ENCODE measurements at regions not wholly inside any gene's neighbourhood (a gene's known extent, or its start where the extent isn't known, plus 50 kb on each side); places are given as distances from the start of the nearest gene placed in this dataset.
A peak's percentile ranks its signal among the peaks of the same experiment; 100 is the strongest.

DNA sequence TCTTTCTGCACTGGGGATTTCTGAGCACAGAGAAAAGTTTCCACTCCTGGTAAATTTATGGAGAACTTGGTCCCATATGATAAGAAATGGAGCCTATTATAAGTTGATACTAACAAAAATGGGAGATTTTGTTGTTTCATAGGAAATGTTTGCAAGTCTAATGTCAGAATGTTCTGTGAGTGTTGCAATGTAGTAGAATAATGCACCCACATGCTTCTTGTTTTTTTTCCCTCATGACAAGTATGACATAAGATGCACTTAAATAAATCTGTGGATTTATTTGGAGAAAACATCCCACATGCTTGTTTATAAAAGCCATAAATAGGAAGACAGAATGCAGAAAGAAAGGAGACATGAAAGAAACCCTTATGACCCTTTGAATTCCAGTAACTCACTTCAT is 50.8 kb upstream of the KCNJ6 start:
- DNase-seq, result peak; percentile 7

DNA sequence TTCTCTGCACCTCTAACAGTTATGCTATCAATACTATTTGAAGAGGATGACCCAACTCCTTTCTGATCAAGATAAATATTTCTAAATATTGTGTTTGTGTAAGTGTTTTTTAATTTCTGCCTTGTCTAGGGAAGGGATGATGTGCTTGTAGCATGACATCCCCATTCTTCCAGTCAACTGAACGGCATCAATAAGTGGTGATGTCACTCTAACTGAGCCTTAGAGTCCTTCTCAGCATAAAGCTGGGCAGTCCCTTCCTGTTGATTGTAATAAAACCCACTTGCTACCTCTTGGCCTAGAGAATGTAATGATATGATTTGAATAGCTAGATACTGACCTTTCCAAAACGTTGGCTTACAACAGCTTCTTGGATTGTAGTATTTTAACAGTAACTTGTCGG is 52.5 kb upstream of the KCNJ6 start:
- no peak for DNase-seq

DNA sequence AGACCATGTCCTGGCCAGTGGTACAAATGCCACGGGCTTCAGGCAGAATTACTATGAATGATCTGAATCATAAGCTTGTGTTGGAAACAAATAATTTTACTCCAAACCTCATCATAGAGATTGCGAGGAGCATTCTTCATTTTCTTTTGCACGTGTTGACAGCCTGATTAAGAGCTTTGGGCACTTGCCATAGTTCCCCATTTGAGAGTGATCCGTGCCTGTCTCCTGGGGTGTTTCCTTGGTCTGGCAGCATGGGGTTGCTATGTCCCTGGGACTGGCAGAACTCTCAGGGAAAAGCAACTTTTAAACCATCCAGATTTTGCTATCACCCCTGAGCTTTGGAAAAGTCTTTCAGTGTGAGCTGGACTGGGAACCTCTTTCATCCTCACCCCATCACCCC is 54.3 kb upstream of the KCNJ6 start:
- DNase-seq, result no peak

DNA sequence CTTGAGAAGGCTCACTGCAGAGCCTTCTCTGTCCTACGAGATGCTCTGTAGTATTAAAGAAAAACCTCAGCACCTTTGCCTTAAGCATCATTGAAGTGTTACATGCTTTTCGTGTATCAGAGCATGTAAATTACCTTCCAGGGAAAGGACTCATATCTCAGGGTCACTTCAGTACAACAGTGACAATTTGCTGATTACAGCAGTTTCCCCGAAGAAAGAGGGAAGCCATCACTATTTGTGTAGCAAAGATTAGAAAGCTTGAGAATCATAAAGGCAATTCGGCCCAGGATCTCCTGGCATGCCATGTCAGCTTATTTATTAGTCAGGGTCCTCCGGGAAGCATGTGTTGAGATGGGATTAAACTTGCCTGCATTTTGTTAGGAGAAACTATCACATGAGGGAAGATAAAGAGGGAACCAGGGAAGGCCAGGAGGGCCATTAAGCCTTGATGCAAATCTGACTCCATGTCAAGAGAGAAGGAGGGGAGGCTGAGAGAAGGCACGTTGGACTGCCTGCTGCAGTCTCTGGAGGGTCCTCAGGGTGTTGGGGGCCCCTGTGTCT is 55.2 kb upstream of the KCNJ6 start:
- no peak for DNase-seq

DNA sequence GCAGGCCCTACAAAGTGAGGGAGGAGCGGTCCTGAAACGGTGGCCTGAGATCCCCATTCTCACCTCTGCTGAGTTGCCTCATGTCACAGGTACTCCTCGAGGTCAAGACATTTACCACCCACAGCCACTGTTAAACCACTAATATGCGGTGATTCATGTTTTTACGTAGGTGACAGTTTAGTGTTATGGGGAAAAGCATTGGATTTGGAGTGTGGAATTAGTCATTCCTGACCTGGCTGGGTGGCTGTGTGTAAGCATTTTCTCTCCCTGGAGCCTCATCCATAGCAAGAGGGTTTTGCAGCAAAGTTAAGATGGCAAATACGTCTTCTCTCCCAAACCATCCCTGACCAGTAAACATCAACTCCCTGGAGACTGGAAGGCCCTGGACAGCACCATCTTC is 57.8 kb upstream of the KCNJ6 start:
- DNase-seq, result no peak

DNA sequence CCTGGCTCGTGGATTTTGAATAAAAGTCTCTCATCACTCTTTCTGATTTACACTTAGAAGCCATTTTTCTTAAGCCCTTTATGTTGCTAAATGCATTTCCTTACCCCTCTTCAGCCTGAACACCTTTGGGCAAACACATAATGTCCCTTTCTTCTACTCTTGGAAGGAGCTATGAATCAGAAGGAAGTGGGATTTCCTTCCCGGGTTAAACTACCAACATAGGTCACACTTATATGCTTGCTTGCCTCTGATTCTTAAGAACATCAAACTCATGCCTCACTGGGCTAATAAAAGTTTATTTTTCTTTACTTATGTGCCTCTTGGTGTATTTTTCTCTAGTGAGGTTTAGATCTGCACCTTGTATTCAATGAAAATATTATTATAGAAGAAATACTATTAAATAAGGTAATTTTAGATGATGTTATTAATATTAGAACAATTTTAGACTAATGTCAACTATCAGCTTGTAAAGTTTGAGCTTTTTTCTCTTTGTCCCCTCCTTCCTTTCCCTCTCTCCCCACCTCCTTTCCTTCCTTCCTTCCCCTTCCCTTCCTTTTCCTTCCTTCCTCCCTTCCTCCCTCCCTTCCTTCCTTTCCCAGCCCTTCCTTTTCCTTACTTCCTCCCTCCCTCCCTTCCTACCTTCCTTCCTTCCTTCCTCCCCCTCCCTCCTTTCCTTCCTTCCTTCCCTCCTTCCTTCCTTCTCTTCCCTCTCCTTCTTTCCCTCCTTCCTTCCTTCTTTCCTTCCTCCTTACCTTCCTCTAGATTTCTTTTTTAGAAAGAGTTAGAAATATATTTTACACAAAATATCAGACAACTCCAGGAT is 66.5 kb upstream of the KCNJ6 start:
- no peak for DNase-seq

DNA sequence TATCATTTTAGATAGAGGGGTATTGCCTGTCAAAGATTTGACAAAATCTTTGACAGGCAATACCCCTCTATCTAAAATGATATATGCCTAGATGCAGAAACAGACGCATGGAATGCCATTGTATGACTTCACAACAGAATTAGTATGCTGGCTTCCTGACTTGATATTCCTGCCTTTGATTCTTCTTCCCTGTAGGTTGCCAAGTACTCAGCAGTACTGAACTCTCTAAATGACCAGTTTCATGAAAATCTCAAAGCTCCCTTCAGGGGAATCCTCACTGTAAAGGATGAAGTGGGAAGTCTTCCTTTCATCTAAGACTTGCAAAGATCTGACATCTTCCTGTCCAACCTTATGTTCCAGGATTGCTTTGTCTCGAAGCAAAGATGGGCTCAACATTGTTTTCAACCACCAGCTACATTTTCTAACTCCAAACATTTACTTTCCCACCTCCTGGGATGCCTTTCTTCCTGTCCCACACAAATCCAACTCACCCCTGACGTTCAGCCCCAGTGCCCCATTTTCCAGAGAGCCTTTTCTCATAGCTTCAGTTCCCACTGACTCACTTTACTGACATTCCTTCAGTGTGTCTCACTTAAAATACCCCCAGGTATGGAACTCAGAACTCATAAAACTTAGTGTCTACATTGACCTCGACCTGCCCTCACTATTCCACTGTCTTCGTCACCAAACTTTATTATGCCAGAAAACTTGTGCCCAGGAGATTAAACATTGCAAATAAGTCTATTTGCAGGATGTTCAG is 67.3 kb upstream of the KCNJ6 start:
- no peak for DNase-seq

DNA sequence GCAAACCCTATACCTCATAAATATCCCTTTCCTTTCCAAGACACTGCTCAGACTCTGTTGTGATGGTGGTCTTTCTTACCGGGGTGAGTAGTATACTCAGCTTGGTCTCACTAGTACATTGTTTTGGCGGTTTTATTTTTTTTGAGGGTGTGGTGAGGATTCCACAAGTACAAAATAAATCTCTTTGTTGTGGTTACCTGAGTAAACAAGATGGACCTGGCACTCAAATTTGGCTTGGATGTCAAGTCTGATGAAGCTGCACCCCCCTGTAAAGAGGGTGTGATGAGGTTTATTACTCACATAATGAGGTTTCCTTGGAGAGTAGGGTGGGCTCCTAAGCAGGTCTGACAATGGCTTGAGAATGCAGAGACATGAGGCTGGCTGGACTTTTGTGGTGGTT is 68.2 kb upstream of the KCNJ6 start:
- DNase-seq, result no peak

DNA sequence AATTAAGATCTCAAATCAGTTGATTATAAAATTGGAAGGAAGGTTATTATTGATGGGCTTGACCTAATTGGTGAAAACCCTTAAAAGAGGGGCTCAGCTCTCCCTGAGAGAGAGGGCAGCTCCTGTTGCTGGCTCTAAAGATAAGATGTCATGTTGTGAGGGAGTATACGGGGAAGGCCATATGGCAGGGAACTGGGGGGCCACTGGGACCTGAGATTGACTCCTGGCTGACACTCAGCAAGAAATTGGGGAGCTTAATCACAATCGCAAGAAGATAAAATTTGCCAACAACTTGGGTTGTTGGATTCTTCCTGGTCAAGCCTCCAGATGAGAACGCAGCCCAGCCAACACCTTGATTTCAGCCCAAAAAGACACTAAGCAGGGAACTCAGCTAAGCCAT is 69.7 kb upstream of the KCNJ6 start:
- no peak for DNase-seq

DNA sequence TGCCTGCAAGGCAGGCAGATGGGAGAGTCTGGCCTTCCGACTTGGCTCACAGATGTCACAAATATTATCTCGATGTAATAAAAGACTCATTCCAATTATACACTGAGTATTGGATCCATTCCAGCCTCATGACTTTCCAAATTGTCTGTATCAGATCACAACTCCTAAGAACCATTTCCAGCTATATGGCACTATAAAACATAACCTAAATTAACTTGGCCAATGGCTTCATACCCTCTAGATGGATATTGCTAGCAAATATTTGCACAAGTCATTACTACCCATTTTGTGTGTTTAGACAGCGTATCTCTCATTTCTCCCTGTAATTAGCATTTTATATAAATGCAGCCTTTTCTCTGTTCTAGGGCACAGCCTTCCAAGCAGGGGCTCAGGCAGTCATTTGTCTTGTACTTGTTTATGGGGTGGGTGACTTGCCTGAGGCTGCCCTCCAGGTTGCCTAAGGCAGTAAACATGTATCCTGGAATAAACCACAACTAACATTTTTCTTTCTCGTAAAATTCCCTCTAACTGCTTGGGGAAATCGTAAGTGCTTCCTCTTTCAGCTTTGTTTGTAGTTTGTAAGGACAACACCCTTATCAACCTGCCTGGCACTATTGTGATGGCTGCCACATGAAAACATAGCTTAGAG is 70.6 kb upstream of the KCNJ6 start:
- no peak for DNase-seq

DNA sequence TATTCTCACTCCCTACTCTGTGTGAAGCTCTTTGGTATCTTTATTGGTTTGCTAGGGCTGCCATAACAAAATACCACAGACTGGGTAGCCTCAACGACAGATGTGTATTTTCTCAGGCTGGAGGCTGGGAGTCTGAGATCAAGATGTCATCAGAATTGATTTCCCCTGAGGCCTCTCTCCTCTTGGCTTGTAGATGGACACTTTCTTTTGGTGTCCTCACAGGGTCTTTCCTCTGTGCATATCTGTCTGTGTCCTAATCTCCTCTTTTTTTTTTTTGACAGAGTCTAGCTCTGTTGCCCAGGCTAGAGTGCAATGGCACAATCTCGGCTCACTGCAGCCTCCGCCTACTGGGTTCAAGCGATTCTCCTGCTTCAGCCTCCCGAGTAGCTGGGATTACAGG is 71.4 kb upstream of the KCNJ6 start:
- DNase-seq, result no peak

DNA sequence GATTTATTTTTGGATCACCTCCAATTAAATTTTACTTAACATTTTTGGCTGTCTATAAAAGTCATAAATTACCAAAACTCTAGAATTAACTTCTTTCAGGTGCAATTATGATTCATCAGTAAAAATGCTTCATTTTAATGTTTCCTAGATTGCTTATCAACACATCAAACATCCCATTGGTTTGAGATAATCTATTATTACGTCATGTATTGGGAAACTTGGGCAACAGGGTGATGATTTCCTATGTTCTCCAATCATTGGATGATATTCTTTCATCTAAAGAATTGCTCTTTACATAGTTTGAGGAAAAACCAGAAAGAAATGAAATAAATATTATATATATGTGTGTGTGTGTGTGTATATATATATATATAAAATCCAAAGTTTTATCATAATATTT is 76.8 kb upstream of the KCNJ6 start:
- no peak for DNase-seq

DNA sequence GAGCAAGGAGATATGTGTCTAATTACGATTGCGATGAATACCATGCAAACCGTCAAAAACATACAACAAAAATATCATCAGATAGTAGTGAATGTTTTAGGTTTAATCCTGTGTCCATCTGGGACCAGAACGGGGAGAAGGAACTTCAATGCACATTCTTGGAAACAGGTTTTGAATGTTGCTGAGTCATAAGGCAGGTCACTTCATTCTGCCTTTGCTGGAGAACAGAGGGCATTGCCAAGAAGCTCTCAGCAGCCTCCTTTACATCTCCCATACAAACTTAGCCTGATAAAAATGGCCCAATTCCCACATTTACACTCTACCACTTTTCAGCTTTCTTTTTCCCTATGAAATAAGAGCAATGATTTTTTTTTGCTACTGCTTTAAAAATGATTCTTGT is 78.0 kb upstream of the KCNJ6 start:
- no peak for DNase-seq

DNA sequence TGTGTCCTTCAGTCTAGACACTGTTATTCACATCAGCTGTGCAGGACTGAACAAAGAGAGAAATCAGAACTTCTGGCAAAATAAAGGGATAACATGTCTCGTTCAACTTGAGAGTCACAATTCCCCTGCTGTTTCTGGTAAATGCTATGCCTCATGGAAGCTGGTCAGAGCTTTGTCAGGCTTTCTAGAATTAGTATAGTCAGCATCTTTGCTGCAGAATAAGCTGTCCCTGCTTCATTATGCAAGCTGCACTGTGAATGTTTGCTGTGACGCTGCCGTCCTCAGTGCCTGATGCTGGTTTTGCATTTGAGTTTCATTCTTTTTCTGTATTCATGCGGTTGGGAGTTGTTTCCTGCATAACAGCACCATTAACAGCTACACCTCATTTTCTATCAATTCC is 96.4 kb upstream of the KCNJ6 start:
- no peak for DNase-seq

DNA sequence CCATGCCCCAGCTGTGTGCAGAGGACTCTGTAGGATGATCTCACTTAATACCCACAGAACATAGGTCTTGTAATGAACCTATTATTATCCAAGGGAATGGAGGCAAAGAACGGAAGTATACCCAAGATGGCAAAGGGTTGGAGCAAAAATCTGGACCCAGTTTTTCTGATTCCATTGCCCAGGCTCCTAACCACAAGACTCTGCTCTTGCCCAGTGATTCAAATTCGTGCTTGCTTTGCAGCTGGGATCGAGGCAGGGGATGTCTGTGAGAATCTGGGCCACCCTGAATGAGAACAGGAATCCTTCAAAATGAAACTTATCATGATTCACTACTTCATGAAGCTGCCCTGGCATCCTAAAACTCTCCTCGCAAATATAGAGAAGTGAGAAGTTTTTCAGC is 97.5 kb upstream of the KCNJ6 start:
- DNase-seq, result no peak

DNA sequence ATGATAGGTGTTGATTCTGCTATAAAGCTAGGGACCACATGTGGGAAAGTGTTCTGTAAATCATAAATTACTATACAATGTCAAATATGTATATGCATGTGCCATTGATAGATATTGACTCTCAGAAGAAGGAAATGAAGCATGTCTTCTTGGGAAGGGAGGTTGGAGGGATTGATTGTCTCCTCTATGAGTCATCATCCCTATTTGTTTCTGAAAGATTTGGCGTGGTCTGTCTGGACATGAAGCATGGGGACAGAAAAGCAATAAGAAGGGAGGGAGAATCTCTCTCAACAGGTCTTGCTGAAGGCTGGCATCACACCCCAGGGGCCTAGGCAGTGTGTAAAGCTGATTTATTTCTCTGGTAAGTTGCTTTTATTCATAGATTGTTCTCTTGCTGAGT is 98.0 kb upstream of the KCNJ6 start:
- no peak for DNase-seq

DNA sequence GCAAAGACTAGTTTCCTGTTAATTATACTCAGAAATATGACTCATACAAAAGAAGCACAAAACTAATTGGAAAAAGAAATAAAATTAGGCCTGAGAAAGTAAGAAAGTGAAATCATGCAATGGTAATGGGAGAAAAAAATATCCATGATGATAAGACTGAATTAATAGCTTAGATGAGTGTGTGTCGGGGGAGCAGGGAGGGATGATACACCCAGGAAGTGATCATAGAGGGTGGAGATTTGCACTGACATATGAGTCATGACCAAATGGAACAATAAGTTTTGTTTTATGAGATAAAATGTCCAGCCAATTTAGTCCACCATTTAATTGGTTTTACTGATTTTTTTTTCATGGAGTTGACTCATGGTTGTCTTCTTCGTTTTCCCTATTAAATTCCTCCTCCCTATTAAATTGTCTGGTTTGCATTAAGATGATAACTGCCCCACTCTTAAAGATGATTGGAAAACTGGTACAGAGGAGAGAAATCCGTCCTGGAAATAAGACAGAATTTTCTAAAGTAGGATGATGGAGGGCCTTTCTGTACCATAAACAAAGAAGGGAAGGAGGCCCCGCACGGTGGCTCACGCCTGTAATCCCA is 111.7 kb upstream of the KCNJ6 start:
- peak; percentile 7 for DNase-seq

DNA sequence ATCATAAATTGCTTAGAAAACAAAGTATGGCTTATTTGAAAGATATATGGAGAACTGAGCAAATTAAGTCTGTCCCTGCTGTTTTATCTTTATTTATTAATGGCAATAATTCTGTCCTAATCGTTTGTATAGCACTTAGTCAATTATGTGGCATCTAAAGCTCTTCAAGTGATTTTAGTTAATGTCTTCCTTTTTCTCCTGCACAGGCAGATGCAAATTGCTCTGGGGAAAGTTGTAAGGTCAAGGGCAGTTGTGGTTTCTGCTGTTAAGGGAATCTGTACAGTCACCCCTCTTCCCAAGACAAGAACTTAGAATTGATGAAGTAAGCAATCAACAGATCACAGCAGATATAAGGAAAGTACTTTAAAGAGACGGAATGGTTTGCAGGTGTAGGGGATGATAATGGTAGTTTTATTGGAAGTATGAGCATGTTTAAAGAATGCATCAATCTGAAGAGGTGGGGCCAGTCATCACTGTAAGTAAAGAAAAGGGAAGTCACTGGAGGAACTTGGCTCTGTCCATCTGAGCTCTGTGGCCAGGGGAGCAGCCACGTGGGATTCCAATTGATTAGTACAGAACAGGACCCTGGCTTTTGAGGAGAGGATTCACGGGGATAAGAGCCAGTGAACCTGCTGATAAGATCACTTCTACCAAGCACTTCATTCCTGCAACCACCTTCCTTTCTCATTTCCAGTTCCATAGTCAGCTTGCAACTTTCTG is 116.0 kb upstream of the KCNJ6 start:
- peak; percentile 13 for DNase-seq

DNA sequence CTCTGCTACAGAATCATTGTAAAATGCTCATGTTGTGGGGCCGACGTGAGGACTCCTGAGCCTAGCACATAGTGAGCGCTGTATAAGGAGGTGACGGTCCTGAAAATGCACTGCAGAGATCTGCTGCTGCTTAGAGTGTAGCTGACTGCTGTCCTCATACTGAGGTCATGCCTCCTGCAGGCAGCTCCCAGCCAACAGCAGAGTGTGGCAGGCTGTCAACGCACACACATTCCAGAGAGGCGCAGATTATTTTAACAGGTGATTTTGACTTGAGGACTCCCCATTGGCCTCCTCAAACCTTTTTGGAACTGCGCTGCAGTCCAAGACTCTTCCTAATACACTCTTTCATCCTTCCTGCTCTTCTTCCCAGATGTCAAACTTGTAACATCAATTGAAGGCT is 119.8 kb upstream of the KCNJ6 start:
- DNase-seq, result no peak

DNA sequence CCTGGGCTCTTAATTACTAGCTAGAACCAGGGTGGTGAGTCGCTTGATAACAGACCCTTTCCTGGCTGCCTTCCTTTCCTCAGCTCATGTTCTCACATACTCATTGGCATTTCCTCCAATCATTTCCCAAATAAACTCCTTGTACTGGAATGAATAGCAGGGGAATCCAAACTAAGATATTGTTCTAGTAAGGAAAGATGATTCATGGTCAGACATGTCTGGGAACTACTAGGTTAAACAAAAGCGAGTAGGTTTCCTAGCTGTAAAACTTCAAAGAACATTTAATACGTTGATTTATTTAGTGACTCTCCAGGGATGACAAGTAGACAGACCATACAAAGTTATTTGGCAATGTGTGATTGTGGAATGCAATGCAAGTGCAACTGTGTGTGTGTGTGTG is 121.2 kb upstream of the KCNJ6 start:
- no peak for DNase-seq

DNA sequence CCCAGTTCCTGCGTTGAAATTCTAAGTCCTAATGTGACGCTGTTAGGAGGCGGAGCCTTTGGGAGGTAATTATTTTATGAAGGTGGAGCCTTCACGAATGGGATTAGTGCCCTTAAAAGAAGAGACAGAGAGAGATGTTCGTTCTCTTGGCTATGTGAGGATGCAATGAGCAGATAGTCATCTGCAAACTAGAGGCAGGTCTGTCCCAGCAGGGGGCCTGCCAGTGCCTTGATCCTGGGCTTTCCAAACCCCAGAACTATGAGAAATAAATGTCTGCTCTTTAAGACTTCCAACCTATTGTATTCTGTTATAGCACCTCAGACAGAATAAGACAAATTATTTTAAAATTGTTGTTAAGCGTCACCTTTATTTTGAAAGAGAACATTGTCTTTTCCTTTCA is 123.1 kb upstream of the KCNJ6 start:
- no peak for DNase-seq

DNA sequence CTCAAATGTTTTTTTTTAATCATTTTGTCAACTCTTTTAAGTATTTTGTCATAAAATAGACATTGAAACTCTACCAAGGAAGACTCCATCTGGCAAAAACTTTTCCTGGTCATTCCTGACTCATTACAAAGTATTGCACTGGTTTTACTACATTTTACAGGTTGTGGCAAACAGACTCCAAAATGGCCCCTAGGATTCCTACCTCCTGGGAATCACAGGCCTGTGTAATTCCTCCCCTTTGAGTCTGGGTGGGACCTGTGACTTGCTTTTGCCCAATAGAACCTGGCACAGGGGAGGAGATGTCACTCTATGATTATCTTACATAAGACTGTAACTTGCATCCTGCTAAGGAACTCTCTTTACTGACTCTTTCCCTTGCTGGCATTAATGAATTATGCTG is 123.6 kb upstream of the KCNJ6 start:
- no peak for DNase-seq

DNA sequence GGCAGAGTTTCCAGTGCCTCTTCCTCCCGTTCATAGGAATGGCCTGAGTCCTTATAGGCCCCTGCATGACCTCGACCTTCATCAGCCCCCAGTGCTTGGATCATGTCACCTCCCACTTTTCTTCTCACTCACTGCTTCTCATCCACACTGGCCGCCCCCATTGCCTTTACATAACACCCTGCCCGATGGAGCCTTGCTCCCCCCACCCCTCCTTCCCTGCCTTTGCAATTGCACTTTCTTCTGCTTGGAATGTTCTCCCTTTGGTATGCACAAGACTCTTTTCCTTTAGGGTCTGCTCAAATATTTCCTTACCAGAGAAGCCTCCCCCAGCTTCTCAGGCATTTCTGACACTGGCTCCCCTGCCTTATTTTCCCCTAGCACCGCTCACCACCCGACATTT is 125.2 kb upstream of the KCNJ6 start:
- no peak for DNase-seq
